NCI-H69 (cell line): ENCODE measurements at regions not wholly inside any gene's neighbourhood (a gene's known extent, or its start where the extent isn't known, plus 50 kb on each side); places are given as distances from the start of the nearest gene placed in this dataset.
"Not testable (repeated sequence)": the region's sequence is repeated elsewhere in the genome, so short reads cannot be mapped to it uniquely, and the experiment has no call there.

Experiments
- DNase-seq: peaks from one replicate; lab custom pipeline; 2025; lab: John Stamatoyannopoulos, UW

DNA sequence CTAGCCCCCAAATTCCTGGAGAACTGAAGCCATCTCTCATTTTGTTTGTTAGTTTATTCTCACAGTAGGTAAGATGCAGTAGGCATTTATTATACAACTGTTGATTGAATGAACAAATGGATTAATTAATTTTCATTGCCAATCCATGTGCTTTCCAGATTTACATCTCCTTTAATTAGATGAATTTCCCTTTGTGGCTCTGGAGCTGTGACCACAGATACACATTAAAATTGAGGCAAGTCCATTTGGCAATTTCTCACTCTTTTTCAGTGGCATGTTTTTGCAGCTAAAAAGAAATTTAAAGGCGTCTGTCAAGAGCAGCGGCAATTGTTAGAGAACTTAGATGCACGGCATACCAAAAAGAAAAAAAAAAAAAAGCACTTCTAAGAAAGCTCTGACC lies 635.4 kb upstream of the SOX9 start:
- no peak for DNase-seq

- no peak for DNase-seq
Observed at GRCh38 chr17:71486261-71486660, 634.6 kb upstream of the SOX9 start.

- no peak for DNase-seq
Observed at GRCh38 chr17:71488851-71489250, 632.0 kb upstream of the SOX9 start.

GRCh38 chr17:71494062-71494855 lies 626.6 kb upstream of the SOX9 start:
- no peak for DNase-seq

DNA sequence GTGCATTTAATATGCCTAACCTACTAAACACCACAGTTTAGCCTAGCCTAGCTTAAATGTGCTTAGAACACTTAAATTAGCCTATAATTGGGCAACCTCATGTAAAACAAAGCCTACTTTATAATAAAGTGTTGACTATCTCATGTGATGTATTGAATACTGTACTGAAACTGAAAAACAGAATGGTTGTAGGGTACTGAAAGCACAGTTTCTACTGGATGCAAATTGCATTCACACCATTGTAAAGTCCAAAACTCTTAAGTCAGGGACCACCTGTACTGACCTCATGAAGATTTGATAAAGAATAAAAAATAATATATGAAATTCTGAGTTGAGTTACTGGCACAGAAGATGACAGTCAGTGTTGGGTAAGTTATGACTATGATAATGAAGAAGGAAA lies 625.4 kb upstream of the SOX9 start:
- no peak for DNase-seq

- no peak for DNase-seq
Observed at GRCh38 chr17:71496552-71496951, 624.3 kb upstream of the SOX9 start.

DNA sequence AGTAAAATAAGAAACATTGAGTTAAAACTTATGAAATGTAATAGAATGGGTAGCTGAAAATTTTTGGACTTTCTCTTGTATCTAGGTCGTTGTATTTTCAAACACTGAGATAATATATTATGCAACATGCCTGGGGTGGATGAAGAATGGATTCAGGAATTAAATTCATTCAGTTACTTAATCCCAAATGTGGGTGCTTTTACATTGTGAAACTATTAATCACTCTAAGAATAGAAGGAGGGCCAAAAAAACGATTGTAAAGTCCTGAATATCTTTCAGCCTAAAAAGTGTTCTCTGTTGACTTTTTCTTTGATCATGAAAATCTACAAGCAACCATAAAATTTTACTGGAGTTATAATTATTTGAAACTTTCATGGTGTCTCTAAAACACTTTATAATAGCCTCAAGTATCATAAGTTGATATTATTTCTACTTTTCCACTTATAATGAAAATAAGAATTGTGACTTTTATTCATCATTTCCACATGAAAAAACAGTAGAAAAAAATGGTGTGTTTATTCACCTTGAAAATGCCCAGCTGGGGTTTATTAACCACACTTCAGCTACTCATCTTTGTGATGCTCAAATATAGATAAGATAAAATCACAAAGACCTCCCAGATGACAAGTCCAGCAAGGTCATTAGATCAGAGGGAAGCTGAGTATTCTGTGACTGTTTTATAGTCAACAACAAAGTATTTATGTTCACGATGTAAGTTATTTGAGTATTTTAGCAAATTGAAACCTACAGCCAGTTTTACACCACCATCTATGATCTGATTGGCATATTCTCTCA lies 619.9 kb upstream of the SOX9 start:
- no peak for DNase-seq

DNA sequence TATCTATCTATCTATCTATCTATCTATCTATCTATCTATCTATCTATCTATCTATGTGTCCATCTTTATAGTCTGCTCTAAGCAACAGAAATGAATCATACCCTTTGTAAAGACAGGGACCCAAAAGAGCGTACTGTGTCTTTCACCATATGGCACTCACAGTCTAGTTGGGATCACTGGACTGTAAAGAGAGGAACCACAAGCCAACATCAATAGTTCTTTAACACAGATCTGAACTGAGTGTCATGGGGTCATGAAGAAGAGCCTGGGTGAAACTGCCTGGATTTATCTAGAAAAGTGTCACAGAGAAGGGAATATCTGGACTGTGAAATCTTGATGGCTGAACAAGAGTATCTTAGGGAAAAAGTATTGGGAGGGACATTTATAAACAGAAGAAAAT lies 619.1 kb upstream of the SOX9 start:
- DNase-seq = peak; percentile 36

- peak; percentile 62 for DNase-seq
Observed at GRCh38 chr17:71502443-71502842, 618.4 kb upstream of the SOX9 start.

DNA sequence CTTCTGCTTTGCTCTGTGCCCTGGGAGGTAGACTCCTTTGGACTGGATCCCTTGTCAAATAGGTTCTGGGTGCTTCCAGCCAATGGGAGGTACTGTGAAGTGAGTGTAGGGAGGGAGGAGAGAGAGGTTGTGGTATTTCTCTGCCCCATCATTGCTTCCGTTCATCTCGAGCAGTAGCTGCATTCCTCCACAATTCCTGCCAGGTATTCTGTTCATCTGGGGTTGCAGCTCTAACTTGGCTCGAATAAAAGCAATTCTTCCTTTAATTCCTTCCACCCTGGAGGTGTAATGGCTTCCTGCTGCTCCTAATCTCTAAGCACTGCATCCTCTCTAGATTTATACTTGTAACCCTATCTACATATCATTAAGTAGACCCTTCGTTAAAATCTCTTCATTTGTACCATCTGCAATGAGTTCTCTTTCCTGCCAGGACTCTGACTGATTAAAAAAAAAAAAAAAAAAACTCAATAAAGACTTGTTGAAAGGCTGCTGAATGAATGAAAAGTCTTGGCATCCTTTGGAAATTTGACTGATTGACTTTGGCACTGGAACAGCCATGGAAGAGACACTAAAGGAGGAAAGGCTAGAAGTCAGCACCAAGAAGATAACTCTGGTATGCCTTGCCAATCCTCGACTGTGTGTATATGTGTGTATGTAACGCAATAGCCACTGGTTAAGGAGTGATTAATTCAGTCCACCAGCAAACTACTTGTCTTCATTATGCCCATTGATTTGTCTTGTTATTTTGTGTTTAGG lies 616.9 kb upstream of the SOX9 start:
- DNase-seq = peak; percentile 52

GRCh38 chr17:71505200-71505599 lies 615.6 kb upstream of the SOX9 start:
- no peak for DNase-seq

DNA sequence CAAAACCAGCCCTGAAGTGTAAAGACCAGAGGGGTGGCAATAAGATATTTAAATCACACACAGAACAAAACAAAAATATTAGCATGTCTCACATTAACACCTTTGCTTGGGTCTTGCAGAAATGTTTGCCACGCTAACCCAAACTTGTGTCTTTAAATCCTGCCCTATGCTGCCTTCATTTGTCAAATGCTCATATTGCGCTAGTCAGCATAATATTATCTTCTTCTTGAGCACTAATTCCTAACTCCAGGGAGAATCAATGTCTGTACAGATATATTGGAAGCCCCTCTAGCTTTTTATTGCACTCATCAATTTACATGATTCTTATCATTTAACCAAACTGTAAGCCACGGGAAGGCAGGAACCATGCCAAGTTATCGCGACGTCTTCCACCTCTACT lies 614.8 kb upstream of the SOX9 start:
- DNase-seq = no peak

DNA sequence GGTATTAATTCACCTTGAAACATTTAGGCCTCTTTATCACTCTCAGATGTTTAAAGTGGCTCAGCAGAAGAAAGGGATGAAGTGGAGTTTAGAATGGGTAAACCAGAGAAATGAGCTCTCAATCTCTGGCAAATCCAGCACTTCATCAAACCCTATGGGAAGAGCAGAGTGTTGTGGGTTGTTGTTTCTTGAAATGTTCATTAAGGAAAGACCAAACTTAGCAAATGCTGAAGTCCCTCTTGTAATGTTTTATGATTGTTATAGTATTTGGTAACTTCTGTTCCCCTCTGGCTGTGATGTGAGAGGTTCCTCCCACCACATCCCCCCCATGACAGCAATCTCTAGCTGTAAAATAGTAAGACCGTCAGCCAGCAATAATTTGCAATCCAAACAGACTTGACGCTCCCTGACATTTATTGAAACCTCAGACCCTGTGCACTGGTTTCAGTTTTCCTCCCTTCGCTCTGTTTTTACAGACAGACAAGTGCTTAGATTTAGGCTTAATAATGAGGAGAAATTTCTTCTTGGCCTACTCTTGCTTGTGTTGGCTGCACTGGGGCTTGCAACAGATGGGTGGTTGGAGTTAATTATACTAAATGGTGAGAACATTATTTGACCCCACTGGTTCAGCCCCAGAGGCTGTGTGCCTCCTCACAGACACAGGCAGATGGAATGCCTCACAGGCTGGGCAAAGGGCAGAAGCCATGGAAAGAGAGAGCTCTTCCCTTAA lies 609.4 kb upstream of the SOX9 start:
- DNase-seq = peak; percentile 96

- not testable (repeated sequence) for DNase-seq
Observed at GRCh38 chr17:71513725-71514124, 607.1 kb upstream of the SOX9 start.

- DNase-seq = peak; percentile 87
Observed at GRCh38 chr17:71516149-71516548, 604.7 kb upstream of the SOX9 start.

DNA sequence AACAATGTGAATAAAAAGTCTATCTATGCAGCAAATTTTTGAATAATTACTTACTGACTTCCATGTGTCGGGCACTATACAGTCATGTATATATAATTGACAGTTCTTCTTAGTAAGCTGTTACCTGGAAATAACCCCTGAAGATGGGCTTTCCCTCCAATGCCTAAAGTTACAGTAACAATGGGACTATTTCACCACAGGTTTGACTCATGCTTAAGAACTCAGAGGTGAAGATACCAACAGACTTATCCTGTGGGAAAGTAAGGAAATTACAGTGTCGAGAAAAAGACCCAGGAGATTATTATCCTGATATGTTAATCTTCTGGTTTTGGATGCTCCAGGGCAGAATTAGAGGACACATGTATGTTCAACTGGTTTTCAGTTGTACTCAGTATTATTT lies 601.5 kb upstream of the SOX9 start:
- no peak for DNase-seq

DNA sequence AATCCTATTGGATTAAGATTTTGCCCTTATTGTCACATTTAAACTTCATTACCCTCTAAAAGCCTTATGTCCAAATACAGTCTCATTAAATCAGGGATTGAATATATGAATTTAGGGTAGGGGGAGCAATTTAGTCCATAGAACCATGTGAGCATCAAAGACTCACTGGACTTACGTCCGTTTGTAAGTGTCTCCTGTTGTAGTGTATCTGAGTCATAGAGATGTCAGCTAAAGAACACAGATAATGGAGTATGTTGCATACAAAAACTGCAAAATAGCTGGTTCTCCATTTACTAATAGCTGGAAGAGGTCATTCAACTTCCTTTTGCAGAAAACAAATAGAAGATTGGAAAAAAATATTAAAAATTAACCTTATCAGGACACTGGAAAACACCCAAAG lies 599.1 kb upstream of the SOX9 start:
- no peak for DNase-seq

DNA sequence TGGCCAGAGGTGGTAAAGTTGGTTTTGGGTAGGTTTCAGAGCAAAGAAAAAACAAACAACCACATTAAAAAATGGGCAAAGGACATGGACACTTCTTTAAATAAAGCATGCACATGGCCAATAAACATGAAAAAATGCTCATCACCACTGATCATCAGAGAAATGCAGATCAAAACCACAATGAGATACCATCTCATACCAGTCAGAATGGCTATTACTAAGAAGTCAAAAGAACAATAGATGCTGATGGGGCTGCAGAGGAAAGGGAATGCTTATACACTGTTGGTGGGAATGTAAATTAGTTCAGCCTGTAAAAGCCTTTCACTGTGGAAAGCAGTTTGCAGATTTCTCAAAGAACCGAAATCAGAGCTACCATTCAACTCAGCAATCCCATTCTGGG lies 598.4 kb upstream of the SOX9 start:
- DNase-seq = no peak

DNA sequence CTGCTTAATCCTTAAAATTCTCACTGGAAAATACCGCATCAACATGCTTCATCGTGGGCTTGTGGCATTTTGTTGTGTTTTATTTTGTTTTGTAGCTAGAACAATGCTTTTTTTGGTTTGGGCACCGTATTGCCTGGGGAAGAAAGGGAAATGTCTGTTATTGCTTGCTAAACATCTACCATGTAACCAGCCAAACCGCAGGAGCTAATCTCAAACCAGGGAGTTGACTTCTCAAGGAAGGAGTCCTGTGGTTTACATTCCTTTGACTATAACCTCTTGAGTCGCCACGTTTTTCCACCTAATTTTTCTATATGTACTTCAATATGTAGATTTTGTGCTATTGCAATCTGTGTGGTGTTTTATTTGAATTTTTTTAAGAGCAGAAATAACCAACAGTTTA lies 593.5 kb upstream of the SOX9 start:
- DNase-seq = no peak

DNA sequence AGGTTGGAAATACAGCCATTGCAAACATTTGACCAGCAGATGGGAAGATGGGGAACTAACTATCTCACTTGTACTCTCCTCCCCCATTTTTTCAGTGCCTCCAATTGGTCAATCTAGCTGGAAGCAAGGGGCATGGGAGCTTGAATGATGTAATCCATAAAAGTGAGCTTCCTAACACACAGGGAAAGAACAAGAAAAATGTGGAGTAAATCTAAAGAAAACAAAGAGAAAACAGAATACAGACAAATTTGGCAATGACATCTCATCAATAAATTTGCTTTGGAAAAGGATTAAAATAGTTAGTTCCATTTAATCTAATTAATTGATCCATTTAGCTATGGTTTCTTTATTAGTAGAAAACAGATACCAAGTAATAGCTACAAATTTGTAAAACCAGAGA lies 592.6 kb upstream of the SOX9 start:
- no peak for DNase-seq

DNA sequence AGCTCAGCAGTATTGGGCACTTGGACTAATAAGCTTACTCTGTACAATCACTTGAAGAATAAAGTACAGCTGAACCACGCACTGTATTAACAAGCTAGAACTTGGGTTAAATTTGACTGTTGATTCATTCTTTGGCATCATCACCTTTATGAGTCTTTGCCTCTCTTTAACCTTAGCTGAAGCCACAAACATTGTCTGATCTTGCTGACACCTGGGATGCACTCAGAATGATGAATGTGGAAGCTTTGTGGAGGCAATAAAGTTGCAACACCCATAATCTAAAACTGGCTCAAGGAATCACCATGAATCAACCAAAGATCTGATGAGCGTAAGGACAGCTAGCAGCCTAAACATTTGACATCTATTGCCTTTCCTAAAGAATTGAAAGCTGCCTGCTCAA lies 590.6 kb upstream of the SOX9 start:
- no peak for DNase-seq

GRCh38 chr17:71535321-71535720 lies 585.5 kb upstream of the SOX9 start:
- DNase-seq = no peak
